ENCODE measurements at regions not wholly inside any gene's neighbourhood (a gene's known extent, or its start where the extent isn't known, plus 50 kb on each side); places are given as distances from the start of the nearest gene placed in this dataset.
"Not testable (repeated sequence)": the region's sequence is repeated elsewhere in the genome, so short reads cannot be mapped to it uniquely, and the experiment has no call there.

DNA sequence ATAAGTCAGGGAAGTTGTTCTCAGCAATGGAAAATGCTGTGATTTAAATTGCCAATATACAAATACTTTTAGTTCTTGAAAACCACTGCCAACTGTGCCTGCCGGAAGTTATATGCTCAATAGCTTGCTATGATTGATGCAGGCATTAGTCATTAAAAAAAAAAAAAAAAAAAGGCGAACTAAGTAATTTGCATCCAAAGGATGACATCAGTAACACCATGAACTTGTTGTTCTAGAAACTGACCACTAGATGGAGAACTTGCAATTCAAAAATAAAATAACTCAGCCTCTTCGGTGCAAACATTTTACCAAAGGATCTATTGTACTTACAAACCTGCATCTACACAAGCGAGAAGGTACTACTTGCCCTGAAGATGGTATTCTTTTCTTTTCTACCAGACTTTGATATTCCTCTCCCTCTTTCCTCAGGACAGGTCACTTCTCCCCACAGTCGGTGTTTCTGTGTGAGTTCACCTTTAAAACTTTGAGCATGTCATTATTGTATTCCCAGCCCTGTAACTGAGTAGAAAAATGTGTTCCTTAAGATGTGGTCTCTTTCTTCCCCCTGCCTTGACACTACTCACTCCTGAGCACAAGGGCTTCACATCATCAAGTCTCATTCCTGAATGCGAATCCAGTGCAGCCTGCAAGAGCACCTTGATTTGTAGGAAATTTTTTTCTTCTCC is 115.0 kb upstream of the VEPH1 start:
- DNase-seq, result no peak

GRCh38 chr3:157614896-157615295 is 111.7 kb upstream of the VEPH1 start:
- DNase-seq, result no peak

GRCh38 chr3:157611536-157612076 is 108.4 kb upstream of the VEPH1 start:
- DNase-seq, result no peak

GRCh38 chr3:157610876-157611535 is 107.8 kb upstream of the VEPH1 start:
- DNase-seq, result no peak

- DNase-seq, result no peak
These were observed 104.7 kb upstream of the VEPH1 start for GRCh38 chr3:157607826-157608405.

DNA sequence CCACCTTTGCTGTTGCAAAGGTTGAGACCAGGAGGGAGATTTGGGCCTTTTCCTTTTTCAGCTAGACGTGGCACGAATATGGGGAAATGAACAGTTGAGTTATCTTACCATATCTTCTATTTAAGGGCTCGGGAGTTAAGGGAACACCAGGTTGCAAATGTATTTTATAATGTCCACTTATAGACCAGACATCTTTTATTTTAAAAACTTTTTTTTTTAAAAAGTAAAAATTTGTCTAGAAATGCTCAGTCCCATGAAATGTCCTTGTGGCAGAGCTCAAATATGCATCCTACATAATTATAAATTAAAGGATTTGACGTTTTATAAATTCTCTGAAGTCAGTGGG is 103.6 kb upstream of the VEPH1 start:
- DNase-seq, result no peak

- DNase-seq, result peak; percentile 29
These were observed 103.0 kb upstream of the VEPH1 start for GRCh38 chr3:157606011-157606851.

DNA sequence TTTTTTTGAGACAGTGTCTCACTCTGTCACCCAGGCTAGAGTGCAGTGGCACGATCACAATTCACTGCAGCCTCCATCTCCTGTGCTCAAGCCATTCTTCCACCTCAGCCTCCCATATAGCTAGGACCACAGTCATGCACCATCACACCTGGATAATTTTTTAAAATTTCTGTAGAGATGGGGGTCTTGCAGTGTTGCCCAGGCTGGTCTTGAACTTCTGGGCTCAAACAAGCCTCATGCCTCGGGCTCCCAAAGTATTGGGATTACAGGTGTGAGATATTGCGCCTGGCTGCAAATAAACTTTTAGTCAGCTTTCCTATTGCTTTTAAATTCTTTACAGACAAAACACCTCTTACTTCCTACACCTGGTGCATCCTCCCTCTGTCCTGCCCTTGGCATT is 102.1 kb upstream of the VEPH1 start:
- DNase-seq, result no peak

DNA sequence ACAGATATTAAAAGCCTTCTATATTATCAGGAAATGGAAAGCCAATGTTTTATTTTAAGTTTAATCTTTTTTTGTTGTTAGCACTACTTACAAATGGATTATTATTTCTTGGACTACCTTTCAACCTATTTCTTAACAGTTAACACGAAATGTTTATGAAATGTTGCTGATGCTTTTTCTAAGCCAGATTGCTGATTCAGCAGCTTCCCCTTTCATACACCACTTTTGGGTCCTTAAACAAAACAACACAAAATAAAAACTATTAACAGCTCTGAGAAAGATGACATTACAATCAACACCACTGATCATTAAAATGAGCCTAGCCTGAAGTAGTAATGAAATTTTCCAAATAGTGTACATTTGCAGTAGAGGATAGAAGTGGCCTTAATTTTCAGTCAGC is 99.2 kb upstream of the VEPH1 start:
- DNase-seq, result no peak

- no peak for DNase-seq
These were observed 92.0 kb upstream of the VEPH1 start for GRCh38 chr3:157595259-157595658.

DNA sequence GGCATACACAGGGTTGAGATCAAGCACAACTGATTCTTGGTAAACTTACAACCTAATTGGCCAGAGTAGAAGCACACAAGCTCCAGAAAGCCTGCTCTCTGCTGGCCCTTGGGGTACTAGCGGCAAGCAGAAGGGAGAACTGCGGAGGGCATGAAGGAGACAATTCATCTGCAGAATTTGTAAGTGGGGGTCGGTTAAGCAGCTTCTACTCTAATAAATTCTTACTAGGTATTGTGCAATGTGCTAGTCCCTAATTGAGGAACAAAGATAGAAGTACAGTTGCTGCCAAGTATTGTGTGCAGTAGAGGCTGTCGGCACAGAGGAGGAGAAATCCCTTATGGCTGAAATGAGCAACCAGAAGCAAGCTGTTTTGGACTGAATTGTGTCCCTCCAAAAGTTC is 91.2 kb upstream of the VEPH1 start:
- DNase-seq, result no peak

- DNase-seq, result no peak
These were observed 89.6 kb upstream of the VEPH1 start for GRCh38 chr3:157592769-157593168.

GRCh38 chr3:157590273-157590672 is 87.1 kb upstream of the VEPH1 start:
- no peak for DNase-seq

DNA sequence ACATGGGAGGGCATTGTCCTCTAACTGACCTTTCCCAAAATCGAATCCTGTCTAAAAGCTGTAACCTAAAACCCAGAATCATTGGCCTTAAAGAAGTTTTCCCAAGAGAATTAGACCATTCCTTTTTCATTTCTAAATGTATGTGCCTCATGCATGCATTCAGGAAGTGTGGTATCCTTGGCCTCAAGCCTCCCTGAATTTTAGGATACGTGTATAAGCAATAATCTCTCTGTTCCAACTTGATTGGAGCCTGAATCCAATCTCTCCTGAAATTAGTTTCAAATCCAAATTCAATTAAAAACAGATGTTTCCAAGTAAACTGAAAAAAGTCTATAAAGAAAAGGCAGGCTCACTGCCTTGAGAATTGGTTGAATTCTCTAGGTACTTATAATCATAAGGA is 86.0 kb upstream of the VEPH1 start:
- DNase-seq, result no peak

- DNase-seq, result no peak
These were observed 85.3 kb upstream of the VEPH1 start for GRCh38 chr3:157588386-157589060.

DNA sequence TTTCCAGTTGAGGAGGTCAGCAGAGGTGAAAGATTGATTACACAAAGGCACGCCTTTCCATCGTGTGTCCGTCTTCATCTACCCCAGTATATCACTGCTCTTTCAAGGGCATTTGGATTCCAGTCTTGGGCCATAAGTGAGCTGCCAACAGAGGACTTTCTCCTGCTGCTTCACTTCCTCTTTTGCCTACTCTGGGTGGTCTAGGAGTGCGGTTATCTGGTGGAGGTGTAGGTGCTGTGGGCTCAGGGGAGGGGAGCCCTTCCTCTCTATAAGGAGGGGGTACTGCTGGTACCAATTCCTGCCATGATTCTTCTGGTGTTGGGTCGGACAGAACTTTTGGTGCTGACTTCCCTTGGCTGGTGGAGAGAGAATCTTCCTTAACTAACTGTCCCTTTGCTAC is 83.1 kb upstream of the VEPH1 start:
- DNase-seq, result no peak

- no peak for DNase-seq
These were observed 82.2 kb upstream of the VEPH1 start for GRCh38 chr3:157585386-157585785.

DNA sequence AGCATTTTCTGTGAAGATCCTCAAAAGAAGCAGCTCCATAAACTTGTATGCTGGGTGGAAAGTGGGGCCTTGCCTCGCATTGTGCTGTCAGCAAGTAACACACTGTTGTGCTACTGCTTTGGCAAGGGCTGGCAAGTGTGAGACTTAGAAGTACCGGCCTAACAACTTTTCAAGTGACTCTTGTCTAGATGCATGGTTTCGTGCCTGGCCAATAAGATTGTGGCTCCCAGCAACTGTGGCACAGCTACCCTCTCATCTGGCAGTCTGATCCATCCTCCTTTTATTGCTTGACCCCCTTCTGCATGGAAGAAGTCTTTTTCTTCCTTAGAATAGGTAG is 79.4 kb upstream of the VEPH1 start:
- no peak for DNase-seq

DNA sequence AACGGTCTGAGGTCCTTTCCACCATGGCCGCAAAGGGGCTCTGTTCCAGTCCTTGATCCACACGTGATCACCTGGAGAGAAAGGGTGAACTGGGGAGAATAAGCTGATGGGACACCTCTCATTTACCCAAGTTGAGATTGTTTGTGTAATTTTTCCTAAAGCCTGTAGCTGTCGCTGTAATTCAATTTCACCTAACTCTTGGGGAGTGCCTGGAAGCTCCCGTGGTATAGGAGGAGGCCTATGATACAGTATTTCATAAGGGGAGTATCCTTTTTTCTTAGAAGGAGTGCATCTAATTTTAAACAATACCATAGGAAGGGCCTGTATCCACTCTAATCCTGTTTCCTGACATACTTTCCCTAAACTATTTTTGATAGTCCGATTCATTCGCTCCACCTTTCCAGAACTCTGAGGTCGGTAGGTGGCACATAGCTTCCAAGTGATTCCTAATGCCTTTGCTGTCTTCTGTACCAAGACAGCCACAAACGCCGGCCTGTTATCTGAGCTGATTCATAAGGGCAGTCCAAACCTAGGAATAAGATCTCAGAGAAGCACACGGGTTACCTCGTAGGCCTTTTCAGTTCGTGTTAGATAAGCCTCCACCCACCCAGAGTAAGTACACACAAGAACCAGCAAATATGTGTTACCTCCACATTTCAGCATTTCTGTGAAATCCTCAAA is 78.9 kb upstream of the VEPH1 start:
- DNase-seq, result not testable (repeated sequence)

DNA sequence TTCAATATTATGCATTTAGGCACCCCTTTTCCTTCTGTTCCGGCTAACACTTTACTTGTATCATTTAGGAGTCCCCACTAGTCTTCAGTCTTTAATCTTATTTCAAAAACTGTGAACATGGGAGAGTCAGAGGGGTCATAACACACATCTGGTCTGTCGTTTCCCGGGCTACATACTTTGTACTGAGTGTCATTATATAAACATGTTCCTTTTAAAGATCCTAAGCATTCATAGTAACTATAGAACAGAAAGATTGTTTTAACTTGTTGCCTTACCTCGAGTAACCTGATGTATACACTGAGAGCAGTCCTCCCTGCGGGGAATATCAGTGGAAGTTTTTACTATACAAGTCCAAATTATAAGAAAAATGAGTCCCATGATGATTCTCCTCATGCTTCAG is 78.2 kb upstream of the VEPH1 start:
- DNase-seq, result no peak

GRCh38 chr3:157578181-157578580 is 75.0 kb upstream of the VEPH1 start:
- no peak for DNase-seq

- DNase-seq, result no peak
These were observed 71.3 kb upstream of the VEPH1 start for GRCh38 chr3:157574531-157574930.

All from activated CD4-positive, alpha-beta T cell treated with anti-CD3 and anti-CD28 coated beads for 1 hour (primary cell).